ENCODE measurements at regions not wholly inside any gene's neighbourhood (a gene's known extent, or its start where the extent isn't known, plus 50 kb on each side); places are given as distances from the start of the nearest gene placed in this dataset.
"Not testable (repeated sequence)": the region's sequence is repeated elsewhere in the genome, so short reads cannot be mapped to it uniquely, and the experiment has no call there.

DNA sequence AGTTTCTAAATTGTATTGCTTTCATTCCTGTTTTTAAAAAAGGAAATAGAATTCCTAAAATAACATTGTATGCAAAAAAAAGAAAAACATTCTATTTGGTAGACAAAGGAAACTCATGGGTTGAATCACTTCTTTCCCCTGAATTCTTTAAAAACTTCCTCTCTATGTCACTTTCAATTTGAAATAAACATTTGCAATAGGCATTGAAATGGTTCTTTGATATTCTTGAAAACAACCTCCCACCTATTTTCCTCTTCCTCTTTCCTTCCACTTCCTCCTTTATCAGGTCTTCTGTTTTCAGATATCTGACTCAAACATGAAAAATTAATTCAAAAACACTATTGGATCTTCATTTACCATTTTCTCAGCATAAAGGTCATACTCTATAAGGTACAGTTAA, 442.0 kb upstream of the MEF2C start:
- H3K27ac ChIP-seq (replicated peaks in 1 of 4): no peak overlapping the region
- TF ChIP-seq POLR2AphosphoS5 (IDR thresholded peaks at IDR 0.05): no peak
- TF ChIP-seq, protein P1, sequence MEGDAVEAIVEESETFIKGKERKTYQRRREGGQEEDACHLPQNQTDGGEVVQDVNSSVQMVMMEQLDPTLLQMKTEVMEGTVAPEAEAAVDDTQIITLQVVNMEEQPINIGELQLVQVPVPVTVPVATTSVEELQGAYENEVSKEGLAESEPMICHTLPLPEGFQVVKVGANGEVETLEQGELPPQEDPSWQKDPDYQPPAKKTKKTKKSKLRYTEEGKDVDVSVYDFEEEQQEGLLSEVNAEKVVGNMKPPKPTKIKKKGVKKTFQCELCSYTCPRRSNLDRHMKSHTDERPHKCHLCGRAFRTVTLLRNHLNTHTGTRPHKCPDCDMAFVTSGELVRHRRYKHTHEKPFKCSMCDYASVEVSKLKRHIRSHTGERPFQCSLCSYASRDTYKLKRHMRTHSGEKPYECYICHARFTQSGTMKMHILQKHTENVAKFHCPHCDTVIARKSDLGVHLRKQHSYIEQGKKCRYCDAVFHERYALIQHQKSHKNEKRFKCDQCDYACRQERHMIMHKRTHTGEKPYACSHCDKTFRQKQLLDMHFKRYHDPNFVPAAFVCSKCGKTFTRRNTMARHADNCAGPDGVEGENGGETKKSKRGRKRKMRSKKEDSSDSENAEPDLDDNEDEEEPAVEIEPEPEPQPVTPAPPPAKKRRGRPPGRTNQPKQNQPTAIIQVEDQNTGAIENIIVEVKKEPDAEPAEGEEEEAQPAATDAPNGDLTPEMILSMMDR (IDR thresholded peaks at IDR 0.05): no peak
- no peak for TF ChIP-seq POLR2A (IDR thresholded peaks at IDR 0.05; ENCODE audit: low read depth)
- TF ChIP-seq EP300 (IDR thresholded peaks at IDR 0.05): no peak
- H3K36me3 ChIP-seq: no peaks in the 10 kb centered on the region
- intact Hi-C loops (cut with DNase I): no loop called here
- no peak overlapping the region for H3K4me3 ChIP-seq
- no peak for DNase-seq (ENCODE audit: extremely low spot score)
- peaks cover 0 to 8% (median 0%) of the 10 kb centered on the region in 4 donors for H3K4me1 ChIP-seq
- no peaks in the 10 kb centered on the region for H3K9me3 ChIP-seq
- no peaks in the 10 kb centered on the region for H3K27me3 ChIP-seq

DNA sequence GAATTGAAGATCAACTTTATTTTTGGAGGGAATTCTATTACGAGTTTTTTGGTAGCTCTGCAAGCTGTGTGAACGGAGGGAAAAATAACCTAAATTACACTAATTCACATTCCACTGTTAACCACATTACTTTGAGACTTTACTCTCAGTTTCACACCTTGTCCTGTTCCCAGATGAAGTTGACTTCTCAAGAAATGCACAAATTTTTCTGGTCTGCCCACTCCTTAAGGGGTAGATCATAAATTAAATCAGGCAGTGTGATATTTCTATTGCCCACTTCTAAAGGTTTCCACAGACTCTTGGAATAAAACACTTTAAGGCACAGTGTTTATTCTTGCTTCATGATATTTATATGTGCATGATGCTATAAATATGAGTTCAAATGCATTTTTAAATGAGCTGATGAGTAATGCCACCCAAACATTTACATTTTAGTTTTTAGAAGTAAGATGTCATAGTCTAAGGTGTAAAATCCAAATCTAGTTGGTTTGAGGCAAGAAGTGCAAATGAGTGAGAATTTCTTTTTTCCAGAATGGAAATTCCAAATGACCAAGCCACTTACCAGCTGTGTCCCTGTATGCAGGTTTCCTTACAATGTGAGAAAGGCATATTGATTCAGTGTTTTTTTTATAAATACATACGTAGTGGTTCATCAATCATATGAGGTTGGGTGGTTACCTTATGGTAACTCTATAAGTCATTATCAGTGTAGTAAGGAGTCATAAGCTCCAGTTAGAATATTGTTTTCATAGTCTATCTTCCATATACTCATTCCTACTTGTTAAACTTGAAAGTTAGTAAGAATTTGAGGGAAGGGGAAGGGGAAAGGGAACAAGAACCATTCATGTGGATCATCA, 437.7 kb upstream of the MEF2C start:
- no peaks in the 10 kb centered on the region for H3K27me3 ChIP-seq
- peaks cover 0 to 4% (median 2%) of the 10 kb centered on the region in 4 donors for H3K4me1 ChIP-seq
- H3K9me3 ChIP-seq: no peaks in the 10 kb centered on the region
- DNase-seq (ENCODE audit: extremely low spot score): no peak
- no peak for TF ChIP-seq POLR2AphosphoS5 (IDR thresholded peaks at IDR 0.05)
- TF ChIP-seq POLR2A (IDR thresholded peaks at IDR 0.05; ENCODE audit: low read depth): no peak
- TF ChIP-seq, protein P1 (IDR thresholded peaks at IDR 0.05): no peak
- no peak for TF ChIP-seq EP300 (IDR thresholded peaks at IDR 0.05)
- H3K27ac ChIP-seq (replicated peaks in 1 of 4): no peak overlapping the region
- 86% methylated on average over 3 of the region's 3 CpGs for WGBS
- no peaks in the 10 kb centered on the region for H3K36me3 ChIP-seq
- no peak overlapping the region for H3K4me3 ChIP-seq
- intact Hi-C loops (cut with DNase I): no loop called here

DNA sequence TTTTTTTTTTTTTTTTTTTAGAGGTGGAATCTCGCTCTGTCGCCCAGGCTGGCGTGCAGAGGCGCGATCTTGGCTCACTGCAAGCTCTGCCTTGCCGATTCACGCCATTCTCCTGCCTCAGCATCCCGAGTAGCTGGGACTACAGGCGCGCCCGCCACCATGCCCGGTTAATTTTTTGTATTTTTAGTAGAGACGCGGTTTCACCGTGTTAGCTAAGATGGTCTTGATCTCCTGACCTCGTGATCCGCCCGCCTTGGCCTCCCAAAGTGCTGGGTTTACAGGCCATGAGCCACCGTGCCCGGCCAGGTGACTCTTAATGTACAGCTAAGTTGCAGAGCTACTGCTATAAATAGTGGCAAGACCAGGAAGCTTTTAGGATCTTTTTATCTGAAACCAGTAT, 434.9 kb upstream of the MEF2C start:
- DNase-seq (ENCODE audit: extremely low spot score); intact Hi-C loops (cut with DNase I); H3K4me3 ChIP-seq; H3K27me3 ChIP-seq; H3K36me3 ChIP-seq; H3K9me3 ChIP-seq; H3K27ac ChIP-seq (replicated peaks in 1 of 4): not testable (repeated sequence)
- 96% methylated on average over 20 of the region's 20 CpGs for WGBS
- peaks cover 6 to 32% (median 30%) of the 10 kb centered on the region in 4 donors for H3K4me1 ChIP-seq

DNA sequence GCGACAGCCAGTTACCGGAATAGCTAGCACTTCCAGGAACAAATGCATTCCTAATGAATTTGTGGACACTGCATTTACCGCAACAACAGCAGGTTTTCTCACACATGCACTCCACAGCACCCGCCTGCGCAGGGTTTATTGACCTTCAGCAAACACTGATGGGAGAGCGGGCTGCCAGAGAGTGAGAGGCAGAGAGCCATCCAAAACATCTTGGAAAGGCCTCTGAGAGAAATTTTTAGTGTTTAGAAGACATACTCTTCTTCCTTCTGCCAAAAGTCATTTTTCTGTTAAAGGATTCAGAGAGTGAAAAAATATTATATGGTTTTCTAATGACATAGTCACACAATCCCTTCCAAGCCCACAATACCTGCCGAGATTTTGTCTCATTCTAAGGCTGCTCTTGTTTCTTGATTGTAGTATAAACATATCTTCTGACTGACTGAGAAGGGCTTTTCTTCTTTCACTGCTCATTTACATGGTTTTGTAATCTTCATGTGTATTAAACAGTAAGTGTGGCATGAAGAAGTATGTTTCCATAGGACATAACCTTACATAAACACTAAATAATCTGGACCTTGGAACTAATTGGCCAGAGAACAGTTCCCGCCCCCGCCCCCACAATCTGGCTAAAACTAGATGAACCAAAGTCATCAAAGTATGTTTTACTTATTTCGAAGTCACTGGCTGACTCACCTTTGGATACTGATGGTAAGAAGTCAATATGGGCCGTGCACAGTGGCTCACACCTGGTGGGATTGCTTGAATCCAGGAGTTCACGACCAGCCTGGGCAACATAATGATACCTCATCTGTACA, 432.5 kb upstream of the MEF2C start:
- peak overlapping the region; percentile 1 to 63 (median 38) for H3K27ac ChIP-seq (replicated peaks in 1 of 4)
- 50% methylated on average over 12 of the region's 12 CpGs for WGBS
- no peak for DNase-seq (ENCODE audit: extremely low spot score)

More for the DNA sequence above, 432.5 kb upstream of the MEF2C start:
- Histone ChIP-seq H3K9me3 (no peaks in the 10 kb centered on the region), H3K4me3 (no peak overlapping the region), H3K27me3 (no peaks in the 10 kb centered on the region), H3K36me3 (no peaks in the 10 kb centered on the region), H3K4me1 (peaks cover 6 to 36% (median 33%) of the 10 kb centered on the region in 4 donors)
- intact Hi-C loops (cut with DNase I): no loop called here
- TF ChIP-seq, protein P1 (IDR thresholded peaks at IDR 0.05): no peak
- peak; percentile 30 for TF ChIP-seq EP300 (IDR thresholded peaks at IDR 0.05)
- TF ChIP-seq POLR2AphosphoS5 (IDR thresholded peaks at IDR 0.05): no peak
- TF ChIP-seq POLR2A (IDR thresholded peaks at IDR 0.05; ENCODE audit: low read depth): no peak

Data from esophagus muscularis mucosa (tissue), 4 donors.